Fibroblast of lung (primary cell): ENCODE measurements at regions not wholly inside any gene's neighbourhood (a gene's known extent, or its start where the extent isn't known, plus 50 kb on each side); places are given as distances from the start of the nearest gene placed in this dataset.
"Not testable (repeated sequence)": the region's sequence is repeated elsewhere in the genome, so short reads cannot be mapped to it uniquely, and the experiment has no call there.

Experiments used
- EZH2 ChIP-seq: IDR thresholded peaks from 2 replicates; pipeline ENCODE4 v1.5.1; 2012; ENCODE audit warnings: low read length, control low read depth, mild to moderate bottlenecking; ENCODE audit errors: missing control alignments
- TF ChIP-seq, protein P1 (sequence below), 2 donors: IDR thresholded peaks in 1 of 2; conservative IDR thresholded peaks in 1 of 2; 1 replicate in 1 of 2; 2 replicates in 1 of 2; pipeline ENCODE4 v1.5.1; 2011 to 2012; ENCODE audit warnings: low read length in 2 of 2, control low read depth in 1 of 2, inconsistent platforms in 1 of 2, low read depth in 1 of 2, mild to moderate bottlenecking in 1 of 2

DNA sequence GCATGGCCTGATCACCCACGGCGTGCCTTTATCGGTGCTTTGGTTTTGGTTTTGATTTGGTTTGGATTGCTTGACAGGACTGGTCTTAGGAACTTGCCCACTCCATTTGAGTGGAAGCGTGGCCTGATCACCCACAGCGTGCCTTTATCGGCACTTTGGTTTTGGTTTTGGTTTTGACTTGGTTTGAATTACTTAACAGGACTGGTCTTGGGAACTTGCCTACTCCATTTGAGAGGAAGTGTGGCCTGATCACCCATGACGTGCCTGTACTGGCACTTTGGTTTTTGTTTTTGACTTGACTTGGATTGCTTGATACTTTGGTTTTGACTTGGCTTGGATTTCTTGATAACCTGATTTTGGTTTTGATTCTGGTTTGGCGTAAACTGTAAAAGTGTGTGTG is 115.5 kb upstream of the PGR start:
- TF ChIP-seq, protein P1, sequence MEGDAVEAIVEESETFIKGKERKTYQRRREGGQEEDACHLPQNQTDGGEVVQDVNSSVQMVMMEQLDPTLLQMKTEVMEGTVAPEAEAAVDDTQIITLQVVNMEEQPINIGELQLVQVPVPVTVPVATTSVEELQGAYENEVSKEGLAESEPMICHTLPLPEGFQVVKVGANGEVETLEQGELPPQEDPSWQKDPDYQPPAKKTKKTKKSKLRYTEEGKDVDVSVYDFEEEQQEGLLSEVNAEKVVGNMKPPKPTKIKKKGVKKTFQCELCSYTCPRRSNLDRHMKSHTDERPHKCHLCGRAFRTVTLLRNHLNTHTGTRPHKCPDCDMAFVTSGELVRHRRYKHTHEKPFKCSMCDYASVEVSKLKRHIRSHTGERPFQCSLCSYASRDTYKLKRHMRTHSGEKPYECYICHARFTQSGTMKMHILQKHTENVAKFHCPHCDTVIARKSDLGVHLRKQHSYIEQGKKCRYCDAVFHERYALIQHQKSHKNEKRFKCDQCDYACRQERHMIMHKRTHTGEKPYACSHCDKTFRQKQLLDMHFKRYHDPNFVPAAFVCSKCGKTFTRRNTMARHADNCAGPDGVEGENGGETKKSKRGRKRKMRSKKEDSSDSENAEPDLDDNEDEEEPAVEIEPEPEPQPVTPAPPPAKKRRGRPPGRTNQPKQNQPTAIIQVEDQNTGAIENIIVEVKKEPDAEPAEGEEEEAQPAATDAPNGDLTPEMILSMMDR (conservative IDR thresholded peaks at IDR 0.05 in 1 of 2, IDR thresholded peaks at IDR 0.05 in 1 of 2; ENCODE audit: low read depth in 1 of 2, low read length in 2 of 2) = not testable (repeated sequence)
- TF ChIP-seq EZH2 = not testable (repeated sequence)
